Activated CD4-positive, alpha-beta T cell treated with anti-CD3 and anti-CD28 coated beads for 36 hours (primary cell): ENCODE measurements at regions not wholly inside any gene's neighbourhood (a gene's known extent, or its start where the extent isn't known, plus 50 kb on each side); places are given as distances from the start of the nearest gene placed in this dataset.

Experiments
- ATAC-seq: fragments of 200-7000 bp; cut with Tn5 transposase; one replicate; pipeline ENCODE4 v1.10.0; 2021; ENCODE audit warnings: mild to moderate bottlenecking, moderate library complexity
- CTCF ChIA-PET: fragments of 350-600 bp; sonication (Branson Sonifier 250); formaldehyde crosslinking; loops from one replicate; lab custom pipeline; 2021; ENCODE audit warnings: antibody characterized with exemption; lab: Charles Lee
- POLR2A ChIA-PET: fragments of 350-600 bp; sonication (Branson Sonifier 250); formaldehyde crosslinking; loops from one replicate; lab custom pipeline; 2021; ENCODE audit warnings: antibody characterized with exemption, inconsistent platforms; lab: Charles Lee
- DNase-seq: peaks from one replicate; pipeline ENCODE4 v3.0.0-alpha.2; 2020
- H3K27ac Mint-ChIP-seq: one replicate; pipeline ENCODE4 v1.8.0; 2021; ENCODE audit warnings: mixed read lengths
- H3K27me3 Mint-ChIP-seq: one replicate; pipeline ENCODE4 v1.8.0; 2021; ENCODE audit warnings: mixed read lengths
- H3K36me3 Mint-ChIP-seq: one replicate; pipeline ENCODE4 v1.8.0; 2021; ENCODE audit warnings: low read depth, mixed read lengths
- H3K4me1 Mint-ChIP-seq: one replicate; pipeline ENCODE4 v1.8.0; 2021; ENCODE audit warnings: mixed read lengths
- H3K4me3 Mint-ChIP-seq: one replicate; pipeline ENCODE4 v1.8.0; 2021; ENCODE audit warnings: mild to moderate bottlenecking, moderate library complexity, mixed read lengths
- H3K9me3 Mint-ChIP-seq: one replicate; pipeline ENCODE4 v1.8.0; 2021; ENCODE audit warnings: low read depth, mixed read lengths
- intact Hi-C, 2 experiments: fragments of 100-400 bp; cut with DNase I in 1 of 2; cut with micrococcal nuclease in 1 of 2; formaldehyde crosslinking; loops; one replicate each; pipeline versions ENCODE4 v1.14.2 to v1.15.1; 2022 to 2024; cut with DNase I, micrococcal nuclease

DNA sequence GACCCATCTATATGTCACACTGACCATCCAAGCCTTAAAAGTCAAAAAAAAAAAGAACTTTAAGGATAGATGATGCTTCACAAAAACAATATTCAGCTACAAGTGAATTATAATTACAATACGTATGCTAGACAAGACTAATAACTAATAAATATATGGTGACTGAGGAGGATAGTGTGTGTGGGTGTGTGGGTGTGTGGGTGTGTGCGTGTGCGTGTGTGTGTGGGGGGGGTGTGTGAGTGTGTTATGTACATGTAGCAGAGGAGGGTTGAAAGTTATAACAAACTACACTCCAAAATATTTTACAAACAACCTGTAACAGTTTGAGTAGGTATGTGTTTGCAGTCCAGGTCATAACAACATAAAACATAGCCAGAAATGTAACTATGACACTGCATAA, 159.2 kb upstream of the RBBP8 start:
- ATAC-seq (no peak), DNase-seq (no peak)
- Mint-ChIP-seq H3K27ac (no peak overlapping the region), H3K27me3 (peaks cover 9% of the 10 kb centered on the region), H3K36me3 (no peaks in the 10 kb centered on the region), H3K4me3 (no peak overlapping the region), H3K9me3 (no peaks in the 10 kb centered on the region), H3K4me1 (no peaks in the 10 kb centered on the region)
- ChIA-PET POLR2A (no interaction called here), CTCF (no interaction called here)
- intact Hi-C loops = no loop called here

DNA sequence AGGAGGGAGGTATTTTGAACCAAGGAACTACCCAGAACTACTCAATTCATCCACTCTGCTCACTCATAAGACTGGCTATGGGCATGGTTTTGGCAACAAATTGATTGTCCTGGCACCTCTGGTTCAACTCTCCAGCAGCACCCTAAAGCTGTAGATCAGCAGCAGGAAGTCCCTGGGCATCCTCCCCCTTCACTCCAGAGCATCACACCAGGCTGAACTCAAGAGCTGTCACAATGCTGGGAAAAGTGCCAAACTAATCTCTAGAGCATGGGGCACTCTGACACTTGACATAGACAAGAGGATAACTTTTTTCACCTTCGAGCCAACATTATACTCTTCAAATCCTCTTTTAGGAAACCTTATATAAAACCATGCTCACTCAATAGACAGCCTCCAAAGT, 154.1 kb upstream of the RBBP8 start:
- no peak for DNase-seq
- Mint-ChIP-seq H3K27ac (no peak overlapping the region), H3K27me3 (peaks cover 9% of the 10 kb centered on the region), H3K4me3 (no peak overlapping the region), H3K9me3 (no peaks in the 10 kb centered on the region), H3K36me3 (no peaks in the 10 kb centered on the region), H3K4me1 (no peaks in the 10 kb centered on the region)
- intact Hi-C loops = no loop called here
- ChIA-PET CTCF (interaction anchor here (0.6 kb wide), 1 partner anchor 1027 kb away, joined by 3 read pairs; no protein-coding TSS in a partner anchor), POLR2A (no interaction called here)
- ATAC-seq = no peak

DNA sequence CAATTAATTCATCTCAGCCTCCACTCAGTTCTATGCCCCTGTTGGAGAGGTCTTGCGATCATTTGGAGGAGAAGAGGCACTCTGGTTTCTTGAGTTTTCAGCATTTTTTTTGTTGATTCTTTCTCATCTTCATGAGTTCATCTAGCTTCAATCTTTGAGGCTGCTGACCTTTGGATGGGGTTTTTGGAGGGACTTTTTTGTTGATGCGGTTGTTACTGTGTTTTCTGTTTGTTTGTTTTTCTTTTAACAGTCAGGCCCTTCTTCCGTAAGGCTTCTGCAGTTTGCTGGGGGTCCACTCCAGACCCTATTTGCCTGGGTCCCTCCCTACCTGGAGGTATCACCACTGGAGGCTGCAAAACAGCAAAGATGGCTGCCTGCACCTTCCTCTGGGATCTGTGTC, 149.9 kb upstream of the RBBP8 start:
- peaks cover 22% of the 10 kb centered on the region for H3K27me3 Mint-ChIP-seq
- H3K36me3 Mint-ChIP-seq = no peaks in the 10 kb centered on the region
- ATAC-seq (no peak), DNase-seq (no peak)
- H3K4me1 Mint-ChIP-seq = no peaks in the 10 kb centered on the region
- CTCF ChIA-PET = no interaction called here
- no peaks in the 10 kb centered on the region for H3K9me3 Mint-ChIP-seq
- intact Hi-C loops = no loop called here
- no peak overlapping the region for H3K27ac Mint-ChIP-seq
- POLR2A ChIA-PET = no interaction called here
- H3K4me3 Mint-ChIP-seq = no peak overlapping the region

DNA sequence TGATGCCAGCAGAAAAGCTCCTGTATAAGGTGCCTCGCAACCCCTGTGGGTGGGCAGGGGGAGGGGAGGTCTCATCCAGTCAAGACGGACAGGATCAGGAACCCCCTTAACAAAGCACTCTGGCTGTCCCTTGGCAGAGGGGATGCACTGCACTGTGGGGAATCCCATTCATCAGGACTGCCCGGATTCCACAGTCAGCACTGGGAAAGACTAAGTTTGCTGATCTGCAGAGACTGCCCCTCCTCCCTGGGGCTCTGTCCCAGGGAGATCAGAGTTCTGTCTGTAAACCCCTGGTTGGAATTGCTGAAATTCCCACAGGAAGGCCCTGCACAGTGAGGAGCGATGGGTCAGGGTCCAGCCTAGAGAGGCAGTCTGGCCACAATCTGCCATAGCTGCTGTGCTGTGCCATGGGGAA, 149.5 kb upstream of the RBBP8 start:
- no peak overlapping the region for H3K4me3 Mint-ChIP-seq
- no peak for ATAC-seq

DNA sequence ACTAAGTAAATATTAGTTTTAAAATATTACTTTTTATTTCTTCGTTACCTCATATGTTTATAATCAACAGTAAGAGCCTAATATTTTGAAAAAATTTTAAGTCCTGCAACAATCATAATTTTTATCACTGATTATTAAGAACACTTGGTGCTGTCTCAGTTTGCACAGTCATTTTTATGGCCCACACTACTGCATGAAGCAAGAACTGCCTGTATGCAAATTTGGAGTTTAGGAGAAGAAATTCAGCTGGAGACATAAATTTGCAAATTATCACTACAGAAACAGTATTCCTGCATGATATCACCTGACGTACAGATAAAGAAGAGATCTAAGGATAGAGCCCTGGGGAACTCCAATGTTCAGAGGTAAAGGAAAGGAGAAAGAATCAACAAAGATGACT, 144.1 kb upstream of the RBBP8 start:
- Mint-ChIP-seq H3K9me3 (no peaks in the 10 kb centered on the region), H3K27ac (no peak overlapping the region), H3K27me3 (peaks cover 27% of the 10 kb centered on the region), H3K4me3 (no peak overlapping the region), H3K4me1 (no peaks in the 10 kb centered on the region), H3K36me3 (no peaks in the 10 kb centered on the region)
- DNase-seq (no peak), ATAC-seq (no peak)
- CTCF ChIA-PET = no interaction called here
- POLR2A ChIA-PET = no interaction called here
- intact Hi-C loops = no loop called here

More for the DNA sequence above, 149.5 kb upstream of the RBBP8 start:
- no peaks in the 10 kb centered on the region for H3K36me3 Mint-ChIP-seq
- H3K4me1 Mint-ChIP-seq = no peaks in the 10 kb centered on the region
- H3K9me3 Mint-ChIP-seq = no peaks in the 10 kb centered on the region
- CTCF ChIA-PET = interaction anchor here (1.1 kb wide), 1 partner anchor 10 kb away, joined by 3 read pairs; no protein-coding TSS in a partner anchor
- intact Hi-C loops = no loop called here
- no peak overlapping the region for H3K27ac Mint-ChIP-seq
- DNase-seq = no peak
- H3K27me3 Mint-ChIP-seq = peaks cover 23% of the 10 kb centered on the region
- POLR2A ChIA-PET = no interaction called here

DNA sequence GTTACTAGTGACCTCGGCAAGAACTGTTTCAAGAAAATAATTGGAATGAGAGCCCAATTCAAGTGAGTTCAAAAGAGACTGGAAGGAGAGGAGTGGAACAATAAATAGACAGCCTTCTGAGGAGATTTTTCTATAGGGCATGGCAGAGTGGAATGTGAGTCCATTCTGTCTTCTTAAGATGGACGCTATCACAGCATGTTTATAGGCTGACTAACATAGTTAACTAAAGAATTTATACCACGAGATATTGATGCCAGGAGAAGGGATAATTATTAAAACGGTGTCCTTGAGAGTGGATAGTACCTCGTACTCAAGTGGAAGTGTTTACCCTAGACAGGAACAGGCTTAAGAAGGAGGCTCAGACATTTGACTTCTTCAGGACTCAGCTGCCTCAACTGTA, 143.5 kb upstream of the RBBP8 start:
- DNase-seq = no peak
- H3K36me3 Mint-ChIP-seq = no peaks in the 10 kb centered on the region
- intact Hi-C loops = no loop called here
- CTCF ChIA-PET = interaction anchor here (1.1 to 1.2 kb wide), 2 partner anchors 11 to 13 kb away, joined by 3 read pairs; no protein-coding TSS in a partner anchor
- H3K27ac Mint-ChIP-seq = no peak overlapping the region
- no peaks in the 10 kb centered on the region for H3K9me3 Mint-ChIP-seq
- no peaks in the 10 kb centered on the region for H3K4me1 Mint-ChIP-seq
- ATAC-seq = no peak
- peaks cover 25% of the 10 kb centered on the region for H3K27me3 Mint-ChIP-seq
- no peak overlapping the region for H3K4me3 Mint-ChIP-seq
- POLR2A ChIA-PET = no interaction called here

DNA sequence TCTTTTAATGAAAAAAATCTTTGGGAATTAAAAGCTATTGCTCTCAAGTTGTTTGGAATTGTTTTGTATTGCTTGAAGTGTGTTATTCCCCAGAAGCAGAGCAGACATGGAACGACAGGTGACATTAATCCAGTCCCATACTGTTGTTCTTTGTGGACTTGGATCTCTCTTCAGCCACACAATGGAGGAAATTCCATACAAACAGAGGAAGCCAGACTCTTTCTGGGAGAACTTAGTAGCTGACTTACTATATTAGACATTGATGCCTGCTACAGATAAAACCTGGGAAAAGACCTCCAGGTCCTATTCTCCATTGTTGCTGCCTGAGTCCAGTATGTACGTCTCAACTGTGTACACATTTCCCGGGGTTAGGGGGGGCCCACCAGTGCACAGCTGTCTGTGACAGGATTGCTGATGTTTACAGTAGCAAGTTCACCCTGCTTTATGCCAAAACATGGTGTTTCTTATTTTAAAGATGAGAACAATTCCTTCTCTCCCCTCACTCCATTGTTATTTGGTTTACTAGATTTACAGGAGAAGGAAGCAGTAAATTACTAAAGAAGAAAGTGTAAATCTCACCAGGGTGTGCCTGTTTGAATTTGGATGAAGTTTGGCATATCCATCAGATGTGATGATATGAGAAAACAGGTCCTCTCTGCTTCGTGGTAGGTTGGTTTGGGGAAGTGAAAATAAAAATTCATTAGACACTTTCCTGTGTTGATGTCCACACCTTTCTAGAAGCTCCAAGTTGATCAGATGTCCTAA, 142.4 kb upstream of the RBBP8 start:
- POLR2A ChIA-PET = interaction anchor here (0.6 kb wide), 1 partner anchor 321 kb away, joined by 3 read pairs; no protein-coding TSS in a partner anchor
- intact Hi-C loops = no loop called here
- H3K4me3 Mint-ChIP-seq = no peak overlapping the region

DNA sequence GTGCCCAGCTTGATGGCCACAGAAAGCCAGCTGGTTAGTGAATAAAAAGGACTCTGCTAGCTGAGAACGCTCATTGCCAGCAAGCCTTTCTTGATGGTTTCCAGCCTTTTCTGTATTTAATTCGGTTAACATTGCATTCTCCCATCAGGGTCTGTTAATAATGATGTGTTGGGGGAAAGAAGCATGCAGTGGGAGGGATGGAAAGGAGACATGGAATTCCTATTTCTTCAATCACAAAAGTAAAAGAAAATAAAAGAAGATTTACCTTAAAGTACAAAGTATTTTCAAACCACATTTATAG, 141.9 kb upstream of the RBBP8 start:
- Mint-ChIP-seq H3K27ac (no peak overlapping the region), H3K4me1 (no peaks in the 10 kb centered on the region), H3K27me3 (peaks cover 21% of the 10 kb centered on the region), H3K36me3 (no peaks in the 10 kb centered on the region), H3K4me3 (no peak overlapping the region), H3K9me3 (no peaks in the 10 kb centered on the region)
- ChIA-PET POLR2A (no interaction called here), CTCF (interaction anchor here (0.6 to 2.2 kb wide), 5 partner anchors 8 to 620 kb away, joined by 3 to 5 read pairs (median 3); partner anchors contain the start of gene RBBP8)
- DNase-seq = no peak
- intact Hi-C loops = no loop called here
- ATAC-seq = no peak

More for the DNA sequence above, 142.4 kb upstream of the RBBP8 start:
- ATAC-seq (no peak), DNase-seq (no peak)
- Mint-ChIP-seq H3K9me3 (no peaks in the 10 kb centered on the region), H3K27me3 (peaks cover 25% of the 10 kb centered on the region), H3K27ac (no peak overlapping the region), H3K4me1 (no peaks in the 10 kb centered on the region), H3K36me3 (no peaks in the 10 kb centered on the region)
- CTCF ChIA-PET = interaction anchor here (0.7 to 2.2 kb wide), 6 partner anchors 9 to 621 kb away, joined by 3 to 5 read pairs (median 3); partner anchors contain the start of gene RBBP8

DNA sequence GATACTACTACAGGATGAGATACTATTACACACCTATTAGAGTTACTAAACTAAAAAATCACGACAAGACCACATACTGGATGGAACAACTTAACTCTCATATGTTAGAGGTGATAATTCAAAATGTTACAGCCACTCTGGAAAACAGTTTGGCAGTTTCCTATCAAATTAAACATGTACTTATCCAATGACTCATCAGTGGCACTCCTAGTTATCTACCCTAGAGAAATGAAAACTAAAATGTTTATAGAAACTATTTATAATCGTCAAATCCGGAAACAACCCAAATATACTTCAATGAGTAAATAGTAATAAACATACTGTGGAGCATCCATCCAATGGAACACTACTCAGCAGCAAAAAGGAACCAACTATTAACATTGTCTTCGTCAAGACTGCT, 137.0 kb upstream of the RBBP8 start:
- Mint-ChIP-seq H3K4me3 (no peak overlapping the region), H3K27ac (no peak overlapping the region), H3K27me3 (peaks cover 7% of the 10 kb centered on the region), H3K4me1 (no peaks in the 10 kb centered on the region), H3K9me3 (no peaks in the 10 kb centered on the region), H3K36me3 (no peaks in the 10 kb centered on the region)
- DNase-seq (no peak), ATAC-seq (no peak)
- ChIA-PET CTCF (no interaction called here), POLR2A (interaction anchor here (0.6 kb wide), 1 partner anchor 841 kb away, joined by 4 read pairs; no protein-coding TSS in a partner anchor)
- intact Hi-C loops = loop anchor here in 1 of 2 experiments (5.0 kb wide), 1 partner anchor 336 kb away; no protein-coding TSS in a partner anchor

DNA sequence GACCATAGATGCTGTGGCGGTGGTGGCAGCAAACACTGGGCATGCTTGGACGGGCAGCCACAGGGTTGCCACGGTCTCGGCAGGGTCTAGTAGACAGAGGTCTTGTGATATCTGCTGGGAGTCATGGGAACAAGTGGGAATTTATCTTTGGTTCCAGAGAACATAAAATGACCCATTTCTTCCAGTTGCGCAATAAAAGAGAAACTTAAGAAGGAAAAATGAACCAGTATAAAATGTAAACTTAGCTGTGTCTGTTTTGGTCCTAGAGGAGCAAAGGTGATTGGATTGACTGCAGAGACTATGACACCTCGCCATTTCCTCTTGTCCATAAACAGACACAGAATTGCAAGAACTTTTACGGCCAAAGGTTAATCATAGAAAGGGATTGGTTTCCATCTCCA, 132.6 kb upstream of the RBBP8 start:
- POLR2A ChIA-PET = no interaction called here
- DNase-seq = no peak
- Mint-ChIP-seq H3K27ac (no peak overlapping the region), H3K9me3 (no peaks in the 10 kb centered on the region), H3K27me3 (peaks cover 2% of the 10 kb centered on the region), H3K4me3 (no peak overlapping the region), H3K36me3 (no peaks in the 10 kb centered on the region), H3K4me1 (no peaks in the 10 kb centered on the region)
- CTCF ChIA-PET = interaction anchor here (0.7 to 3.1 kb wide), 10 partner anchors 10 to 611 kb away, joined by 3 to 13 read pairs (median 4); no protein-coding TSS in a partner anchor
- intact Hi-C loops = no loop called here
- no peak for ATAC-seq

DNA sequence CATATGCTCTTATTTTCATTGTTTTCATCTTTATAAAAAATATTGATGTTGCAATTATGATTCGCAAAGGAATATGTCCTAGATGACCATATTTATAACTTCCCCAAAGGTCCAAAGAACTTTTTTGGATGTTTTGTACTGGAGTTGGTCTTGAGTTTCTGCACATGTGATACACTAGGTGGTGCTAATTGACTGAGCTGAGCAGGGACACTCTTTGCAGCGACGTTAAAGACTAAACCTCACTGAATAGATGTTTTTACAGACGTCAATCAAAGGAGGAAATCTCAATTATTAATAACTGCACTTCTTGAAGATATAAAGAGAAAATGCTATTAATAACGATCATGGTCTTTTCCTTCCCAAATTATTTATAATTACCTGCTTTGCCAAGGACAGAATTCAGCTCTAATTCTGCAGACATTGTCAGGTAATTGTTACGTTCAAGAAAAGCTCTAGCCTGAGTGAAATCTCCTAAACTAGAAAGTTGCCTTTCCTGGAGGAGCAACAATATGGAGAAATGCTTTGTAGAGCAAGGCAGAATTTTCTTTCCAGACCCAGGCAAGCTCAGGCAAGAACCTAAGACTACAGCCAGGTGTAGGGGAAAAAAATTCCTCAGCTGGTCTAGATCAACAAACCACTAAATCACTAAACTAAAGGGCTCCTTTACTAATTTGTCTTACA, 119.3 kb upstream of the RBBP8 start:
- no peak overlapping the region for H3K27ac Mint-ChIP-seq
- no peak for ATAC-seq
- no peak overlapping the region for H3K4me3 Mint-ChIP-seq
- H3K36me3 Mint-ChIP-seq = no peaks in the 10 kb centered on the region
- no peaks in the 10 kb centered on the region for H3K4me1 Mint-ChIP-seq
- CTCF ChIA-PET = interaction anchor here (0.7 to 2.1 kb wide), 12 partner anchors 12 to 598 kb away, joined by 3 to 9 read pairs (median 4); no protein-coding TSS in a partner anchor
- H3K27me3 Mint-ChIP-seq = peaks cover 21% of the 10 kb centered on the region
- H3K9me3 Mint-ChIP-seq = no peaks in the 10 kb centered on the region
- peak; percentile 19 for DNase-seq
- POLR2A ChIA-PET = interaction anchor here (0.6 kb wide), 1 partner anchor 13 kb away, joined by 3 read pairs; no protein-coding TSS in a partner anchor
- intact Hi-C loops = loop anchor here in 1 of 2 experiments (1.0 to 5.0 kb wide), 3 partner anchors 117 to 599 kb away; no protein-coding TSS in a partner anchor
